Stimulated activated CD8-positive, alpha-beta memory T cell treated with anti-CD3 and anti-CD28 coated beads, Interleukin-15, amount 100 ng/mL, for 1 hour (primary cell): ENCODE measurements at regions not wholly inside any gene's neighbourhood (a gene's known extent, or its start where the extent isn't known, plus 50 kb on each side); places are given as distances from the start of the nearest gene placed in this dataset.
"Not testable (repeated sequence)": the region's sequence is repeated elsewhere in the genome, so short reads cannot be mapped to it uniquely, and the experiment has no call there.

Experiments
- DNase-seq: peaks from one replicate; pipeline ENCODE4 v3.0.0-alpha.2; 2020; ENCODE audit warnings: low read depth

DNA sequence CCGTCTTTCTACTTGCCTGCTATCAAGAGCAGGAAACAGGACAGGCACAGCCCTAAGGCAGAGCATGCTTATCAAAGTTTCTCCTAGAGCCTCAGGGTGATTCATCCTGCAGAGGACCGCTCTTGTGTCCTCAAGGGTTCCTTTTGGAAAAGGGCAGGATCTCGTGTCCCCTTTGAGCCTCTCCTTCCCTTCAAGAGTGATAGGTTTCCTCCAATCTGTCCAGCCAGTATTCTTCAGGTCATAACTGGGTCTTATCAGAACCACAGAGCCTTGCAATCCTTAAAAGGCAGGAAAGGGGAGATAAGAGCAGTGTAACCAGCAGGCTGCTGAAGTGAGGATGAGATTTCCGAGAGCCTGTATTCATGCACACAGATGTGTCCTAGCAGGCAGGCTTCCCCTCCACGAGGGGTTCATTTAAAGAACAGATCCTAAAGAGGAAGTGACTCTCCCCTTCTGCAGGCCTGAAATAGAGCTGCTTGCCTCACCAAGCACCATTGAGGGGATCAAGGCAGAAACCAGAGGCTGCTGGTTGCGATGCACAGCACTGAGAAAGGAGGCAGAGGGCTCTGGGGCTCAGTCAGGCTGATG is 90.5 kb upstream of the SVIL start:
- no peak for DNase-seq

DNA sequence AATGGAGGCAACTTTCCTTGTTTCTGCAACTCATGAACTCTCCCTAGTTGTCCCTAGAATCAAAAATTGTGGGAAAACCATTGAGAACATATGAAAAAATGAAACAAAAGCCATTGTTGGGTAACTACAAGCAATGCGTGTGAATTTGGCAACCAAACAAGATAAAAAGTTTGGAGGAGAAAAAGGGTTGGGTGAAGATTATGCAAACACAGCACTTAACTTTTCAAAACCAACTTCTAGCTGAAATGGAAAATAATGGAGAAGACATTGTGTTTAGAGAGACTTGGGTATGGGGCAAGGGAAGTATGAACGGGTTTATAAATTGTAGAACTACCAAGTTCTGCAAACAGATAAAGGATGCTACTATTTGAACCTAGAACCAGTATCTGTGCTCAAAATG is 89.0 kb upstream of the SVIL start:
- no peak for DNase-seq

DNA sequence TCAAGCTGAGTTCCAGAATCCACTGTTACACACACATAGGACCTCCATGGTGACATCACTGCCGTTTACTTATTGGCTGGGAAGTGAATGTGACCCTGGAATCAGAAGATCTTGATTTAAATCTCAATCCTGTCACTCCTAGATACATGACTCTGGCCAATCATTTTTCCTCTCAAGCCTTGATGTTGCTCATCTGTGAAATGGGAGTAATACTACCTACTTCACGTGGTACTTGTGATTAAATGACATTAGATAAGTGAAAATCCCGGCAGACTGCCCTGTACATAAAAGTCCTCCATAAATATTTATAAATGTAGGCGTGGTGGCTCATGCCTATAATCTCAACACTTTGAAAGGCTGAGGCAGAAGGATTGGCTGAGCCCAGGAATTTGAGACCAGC is 88.0 kb upstream of the SVIL start:
- no peak for DNase-seq

DNA sequence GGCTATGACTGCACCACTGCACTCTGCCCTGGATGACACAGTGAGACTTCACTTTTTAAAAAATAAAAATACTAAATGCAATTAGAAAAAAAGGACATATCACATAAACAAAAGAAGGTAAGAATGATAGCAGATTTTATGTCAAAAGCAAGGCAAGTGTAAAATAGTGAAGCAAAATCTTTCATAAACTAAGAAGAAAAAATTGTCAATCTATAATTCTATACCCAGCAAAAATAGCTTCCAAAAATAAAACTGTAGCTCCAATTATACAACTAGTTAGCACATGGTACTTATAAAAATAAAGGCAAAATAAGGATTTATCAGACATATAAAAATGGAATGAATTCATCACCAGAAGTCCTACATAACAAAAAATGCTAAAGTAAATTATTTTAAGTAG is 85.4 kb upstream of the SVIL start:
- no peak for DNase-seq

DNA sequence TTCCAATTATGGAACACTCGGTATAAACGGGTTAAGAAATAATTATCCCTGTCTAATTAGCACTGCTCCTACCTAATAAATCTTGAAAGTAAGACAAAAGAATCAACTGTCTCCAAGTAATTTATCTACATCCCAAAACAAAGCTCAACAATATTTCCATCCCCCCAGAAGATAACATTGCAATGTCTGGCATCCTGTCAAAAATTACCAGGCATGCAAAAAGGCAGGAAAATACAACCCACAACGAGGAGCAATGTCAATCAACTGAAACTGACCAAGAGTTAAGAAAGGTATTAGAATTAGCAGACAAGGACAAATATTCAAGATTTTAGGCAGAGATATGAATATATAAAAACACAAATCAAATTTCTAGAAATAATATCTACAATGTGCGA is 84.5 kb upstream of the SVIL start:
- no peak for DNase-seq

DNA sequence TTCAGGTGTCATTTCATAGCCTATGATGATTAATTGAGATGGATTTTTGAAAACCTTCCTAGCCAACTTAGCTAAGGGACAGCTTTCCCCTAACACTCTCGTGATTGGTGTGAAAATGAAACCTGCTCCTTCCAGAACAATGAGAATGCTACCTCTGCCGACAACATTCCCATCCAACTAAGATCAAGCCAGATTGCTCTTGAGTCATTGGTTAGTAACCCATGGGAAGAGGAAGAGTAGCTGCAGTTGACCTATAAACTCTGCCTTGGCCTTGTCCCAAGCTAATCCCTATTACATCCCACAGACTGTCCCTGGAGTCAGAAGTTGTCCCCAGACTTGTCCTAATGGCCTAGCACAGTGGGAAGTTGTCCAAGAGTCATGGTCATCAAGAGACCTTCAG is 80.5 kb upstream of the SVIL start:
- DNase-seq = no peak

DNA sequence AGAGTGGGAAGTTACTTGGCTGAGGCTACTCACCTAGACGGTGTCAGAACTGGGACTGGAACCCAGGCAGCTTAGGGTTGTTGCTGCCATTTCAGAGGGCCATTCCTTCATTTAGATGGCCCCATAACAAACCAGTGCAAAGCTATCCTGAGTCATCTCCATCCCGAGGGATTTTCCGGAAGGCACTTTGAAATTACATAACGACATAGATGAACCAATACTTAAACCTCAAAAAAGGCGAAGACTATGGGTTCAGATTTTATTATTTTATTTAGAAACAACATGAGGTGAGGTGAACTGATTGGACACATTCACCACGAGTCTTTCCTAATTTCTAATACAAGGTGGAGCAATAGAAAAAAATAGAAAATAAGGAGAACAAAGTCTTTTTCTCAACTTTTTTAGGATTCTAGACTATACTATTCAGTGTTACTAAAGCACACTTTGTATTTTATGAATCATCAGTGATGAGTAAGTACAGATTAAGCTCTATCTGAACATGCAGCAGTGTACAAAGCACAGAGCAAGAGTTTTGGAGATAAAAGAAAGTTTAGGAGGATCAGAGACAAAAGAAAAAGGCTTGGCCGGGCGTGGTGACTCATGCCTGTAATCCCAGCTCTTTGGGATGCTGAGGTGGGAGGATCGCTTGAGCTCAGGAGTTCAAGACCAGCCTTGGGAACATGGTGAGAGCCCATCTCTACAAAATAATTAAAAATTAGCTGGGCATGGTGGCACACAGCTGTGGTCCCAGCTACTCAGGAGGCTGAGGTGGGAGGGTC is 79.5 kb upstream of the SVIL start:
- DNase-seq = no peak

DNA sequence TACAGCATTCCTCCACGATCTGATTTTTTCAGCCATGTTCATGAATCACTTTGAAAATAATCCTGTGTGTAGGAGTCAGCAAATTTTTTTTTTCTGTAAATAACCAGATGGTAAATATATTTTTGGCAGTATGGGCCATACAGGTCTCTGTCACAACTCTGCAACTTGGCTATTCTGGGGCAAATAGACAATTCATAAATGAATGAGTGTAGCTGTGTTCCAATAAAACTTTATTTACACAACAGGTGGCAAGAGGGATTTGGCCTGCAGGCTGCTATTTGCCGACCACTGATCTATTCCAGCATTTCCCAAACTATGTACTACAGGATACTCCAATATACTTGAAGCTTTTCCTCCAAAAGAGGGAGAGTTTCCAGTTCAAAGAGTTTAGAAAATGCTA is 78.7 kb upstream of the SVIL start:
- no peak for DNase-seq

DNA sequence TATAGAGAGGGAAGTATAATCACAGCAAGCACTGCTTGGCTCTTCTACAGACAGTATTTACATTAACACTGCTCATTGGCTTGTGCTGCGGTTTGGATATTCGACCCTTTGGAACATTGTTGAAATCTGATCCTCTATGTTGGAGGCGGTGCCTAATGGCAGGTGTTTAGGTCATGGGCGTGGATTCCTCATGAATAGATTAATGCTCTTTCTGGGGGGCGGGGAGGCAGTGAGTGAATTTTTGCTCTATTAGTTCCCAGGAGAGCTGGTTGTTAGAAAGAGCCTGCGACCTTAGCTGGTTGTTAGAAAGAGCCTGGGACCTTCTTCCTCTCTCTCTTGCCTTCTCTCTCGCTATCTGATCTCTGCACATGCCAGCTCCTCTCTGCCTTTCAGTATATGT is 77.3 kb upstream of the SVIL start:
- DNase-seq = no peak

DNA sequence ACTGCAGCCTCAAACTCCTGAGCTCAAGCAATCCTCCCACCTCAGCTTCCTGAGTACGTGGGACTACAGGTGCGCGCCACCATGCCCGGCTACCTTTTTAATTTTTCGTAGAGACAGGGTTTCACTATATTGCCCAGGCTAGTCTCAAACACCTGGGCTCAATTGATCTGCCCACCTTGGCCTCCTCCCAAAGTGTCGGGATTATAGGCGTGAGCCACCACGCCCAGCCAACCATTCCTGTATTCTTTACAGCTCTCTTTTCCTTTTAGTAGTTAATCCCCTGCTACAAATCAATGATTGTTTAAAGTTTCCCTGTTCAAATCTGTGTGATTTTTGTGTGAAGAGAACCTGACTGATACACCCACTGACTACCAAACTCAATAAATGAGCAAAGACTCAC is 75.4 kb upstream of the SVIL start:
- no peak for DNase-seq

DNA sequence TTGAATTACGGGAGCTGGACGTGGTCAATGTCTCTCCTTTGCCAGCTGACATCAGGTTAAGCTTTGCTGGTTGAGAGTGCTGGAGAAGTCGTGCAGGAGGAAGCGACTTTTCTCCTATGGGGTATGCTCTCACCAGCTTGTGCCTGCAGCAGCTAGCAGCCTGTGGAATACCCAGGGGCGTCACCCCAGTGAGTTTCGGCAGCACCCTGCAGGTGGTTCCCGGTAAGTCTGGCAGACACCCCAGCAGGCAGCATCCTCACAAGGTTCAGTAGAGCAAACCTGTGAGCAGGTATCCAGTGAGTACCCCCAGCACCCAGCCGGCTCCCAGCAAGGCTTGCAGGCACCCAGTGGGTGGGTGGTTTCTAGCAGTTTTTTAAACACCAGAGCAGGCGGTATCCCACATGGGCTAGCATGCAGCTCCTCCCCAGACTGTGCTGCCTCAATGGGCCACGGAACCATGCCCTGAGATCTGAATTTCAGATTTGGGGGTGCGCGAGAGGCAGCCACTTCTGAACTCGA is 74.8 kb upstream of the SVIL start:
- DNase-seq = no peak

DNA sequence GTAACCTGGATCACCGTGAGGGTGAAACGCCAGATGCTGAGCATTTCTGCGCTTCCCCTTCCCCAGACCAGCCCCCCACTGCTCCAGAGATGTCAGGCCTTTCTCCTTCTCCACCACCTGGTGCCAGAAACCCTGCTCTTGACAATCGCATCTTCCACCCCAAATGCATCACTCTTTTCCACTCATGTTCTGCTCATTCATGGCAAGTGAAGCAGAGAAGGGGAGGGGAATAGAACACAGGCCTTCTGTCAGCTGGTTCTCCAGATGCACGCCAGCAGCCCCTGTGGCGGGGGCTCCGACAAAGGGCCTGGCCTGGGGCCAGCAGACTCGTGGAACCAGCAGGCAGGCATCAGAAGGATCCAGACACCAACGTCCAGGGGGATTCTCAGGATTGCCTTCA is 68.5 kb upstream of the SVIL start:
- no peak for DNase-seq

DNA sequence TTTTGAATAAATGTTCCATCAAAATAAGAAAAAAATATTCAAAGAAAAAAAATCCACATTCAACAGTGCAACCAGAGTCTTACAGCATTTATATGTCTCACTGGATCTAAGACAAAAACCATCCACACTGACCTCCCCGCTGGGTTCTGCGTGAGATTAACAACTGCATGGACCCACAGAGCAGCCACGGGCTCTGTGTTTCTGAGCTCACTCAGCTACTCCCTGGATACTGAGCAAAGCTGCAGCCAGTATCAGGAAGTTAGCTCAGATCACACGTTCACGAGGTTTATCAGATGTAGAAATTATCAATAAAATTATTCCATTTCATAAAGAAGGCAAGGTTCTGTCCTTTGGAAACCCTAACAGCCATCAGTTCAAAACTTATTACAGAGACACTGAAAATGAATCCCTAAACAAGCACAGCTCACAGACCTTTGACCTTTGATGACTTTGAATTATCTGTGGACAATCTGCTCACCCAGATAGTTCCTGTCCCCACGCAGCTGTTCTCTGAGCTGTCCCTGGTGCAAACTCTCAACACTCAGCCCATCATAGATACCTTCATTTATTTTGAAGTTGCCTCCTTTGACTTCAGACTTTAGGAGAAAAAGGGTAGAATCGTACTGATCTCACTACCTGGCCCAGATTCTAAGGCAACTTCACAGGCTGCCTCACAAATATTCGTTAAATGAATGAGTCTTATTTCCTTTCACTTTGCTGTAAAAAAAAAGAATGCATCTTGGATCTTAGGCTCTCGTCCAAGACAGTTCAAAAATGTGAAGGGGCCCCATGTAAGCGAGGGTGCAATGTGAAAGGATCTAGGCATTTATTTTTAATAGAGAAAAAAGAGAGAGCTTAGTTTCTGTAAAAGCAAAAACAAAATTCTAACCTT is 67.7 kb upstream of the SVIL start:
- DNase-seq = no peak

DNA sequence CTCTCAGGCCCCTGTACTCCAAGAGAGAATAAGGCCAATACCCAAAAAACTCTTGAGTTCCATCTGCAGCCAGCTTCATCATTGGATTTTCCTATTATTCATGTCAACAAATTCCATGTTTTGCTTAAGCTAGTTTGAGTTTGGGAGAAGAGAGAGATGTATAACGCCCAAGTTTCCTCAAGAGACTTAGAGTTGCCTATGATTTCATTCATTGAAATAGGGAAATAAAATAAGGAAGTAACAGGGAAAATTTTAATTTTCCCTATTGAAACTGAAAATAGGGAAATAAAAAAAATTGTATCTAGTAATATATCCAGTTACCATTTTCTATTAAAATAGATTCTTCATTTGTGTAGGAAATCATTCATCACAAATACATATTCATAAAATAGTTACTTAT is 66.5 kb upstream of the SVIL start:
- no peak for DNase-seq

DNA sequence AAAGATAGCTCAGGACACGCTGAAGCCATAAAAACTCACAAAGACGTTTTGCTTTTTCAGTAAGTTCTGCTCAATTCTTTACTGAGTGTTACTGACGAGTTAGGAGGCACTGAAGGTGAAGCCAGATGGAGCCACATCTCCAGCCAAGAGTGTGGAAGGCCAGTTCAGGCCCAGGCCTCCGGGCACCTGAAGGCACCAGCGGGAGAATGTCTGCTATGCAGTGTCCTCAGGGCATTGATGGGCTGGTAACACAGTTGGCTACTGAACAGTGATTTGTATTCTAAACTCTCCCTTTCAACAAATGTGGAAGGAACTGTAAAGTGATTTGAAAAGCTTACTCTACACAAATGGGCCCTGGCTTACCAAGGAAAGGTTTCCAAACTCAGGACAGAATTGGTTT is 64.8 kb upstream of the SVIL start:
- no peak for DNase-seq

DNA sequence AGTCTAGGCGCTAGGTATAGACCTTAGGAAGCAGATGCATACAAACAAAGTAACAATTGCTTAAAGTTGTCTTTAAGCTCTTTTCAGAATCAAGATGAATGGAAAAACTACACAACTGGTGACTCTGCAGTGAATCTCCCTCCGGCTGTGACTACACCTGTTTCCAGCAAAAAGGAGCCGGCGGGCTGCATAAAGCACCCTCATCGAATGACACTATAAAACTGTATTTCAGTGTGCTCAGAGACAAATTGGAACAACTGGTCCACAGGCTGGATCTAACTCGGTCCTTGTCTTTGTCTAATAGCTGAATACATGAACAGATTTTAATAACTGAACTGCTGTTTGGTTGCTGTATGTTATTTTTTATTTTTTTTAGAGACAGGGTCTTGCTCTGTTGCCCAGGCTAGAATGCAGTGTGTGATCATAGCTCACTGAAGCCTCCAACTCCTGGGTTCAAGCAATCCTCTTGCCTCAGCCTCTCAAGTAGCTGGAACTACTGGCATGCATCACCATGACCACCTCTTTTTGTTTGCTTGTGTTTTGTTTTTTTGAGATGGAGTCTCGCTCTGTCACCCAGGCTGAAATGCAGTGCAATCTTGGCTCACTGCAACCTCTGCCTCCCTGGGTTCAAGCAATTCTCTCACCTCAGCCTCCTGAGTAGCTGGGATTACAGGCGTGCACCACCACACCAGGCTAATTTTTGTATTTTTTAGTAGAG is 64.2 kb upstream of the SVIL start:
- no peak for DNase-seq

DNA sequence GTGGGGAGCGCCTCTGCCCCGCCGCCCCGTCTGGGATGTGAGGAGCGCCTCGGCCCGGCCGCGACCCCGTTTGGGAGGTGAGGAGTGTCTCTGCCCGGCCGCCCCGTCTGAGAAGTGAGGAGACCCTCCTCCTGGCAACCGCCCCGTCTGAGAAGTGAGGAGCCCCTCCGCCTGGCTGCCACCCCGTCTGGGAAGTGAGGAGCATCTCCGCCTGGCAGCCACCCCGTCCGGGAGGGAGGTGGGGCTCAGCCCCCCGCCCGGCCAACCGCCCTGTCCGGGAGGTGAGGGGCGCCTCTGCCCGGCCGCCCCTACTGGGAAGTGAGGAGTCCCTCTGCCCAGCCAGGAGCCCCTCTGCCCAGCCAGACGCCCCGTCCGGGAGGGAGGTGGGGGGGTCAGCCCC is 61.8 kb upstream of the SVIL start:
- not testable (repeated sequence) for DNase-seq

DNA sequence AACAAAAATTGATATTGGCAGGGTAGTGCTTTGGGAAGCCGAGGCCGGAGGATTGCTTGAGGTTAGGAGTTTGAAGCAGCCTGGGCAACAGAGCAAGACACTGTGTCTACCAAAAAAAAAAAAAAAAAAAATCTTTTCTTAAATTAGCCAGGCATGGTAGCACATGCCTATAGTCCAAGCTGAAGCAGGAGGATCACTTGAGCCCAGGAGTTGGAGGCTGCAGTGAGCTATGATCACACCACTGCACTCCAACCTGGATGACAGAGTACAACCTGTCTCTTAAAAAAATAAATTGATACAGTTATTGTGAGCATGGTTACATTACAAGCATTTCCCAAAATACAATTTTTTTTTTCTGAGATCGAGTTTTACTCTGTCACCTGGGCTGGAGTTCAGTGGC is 59.4 kb upstream of the SVIL start:
- no peak for DNase-seq

DNA sequence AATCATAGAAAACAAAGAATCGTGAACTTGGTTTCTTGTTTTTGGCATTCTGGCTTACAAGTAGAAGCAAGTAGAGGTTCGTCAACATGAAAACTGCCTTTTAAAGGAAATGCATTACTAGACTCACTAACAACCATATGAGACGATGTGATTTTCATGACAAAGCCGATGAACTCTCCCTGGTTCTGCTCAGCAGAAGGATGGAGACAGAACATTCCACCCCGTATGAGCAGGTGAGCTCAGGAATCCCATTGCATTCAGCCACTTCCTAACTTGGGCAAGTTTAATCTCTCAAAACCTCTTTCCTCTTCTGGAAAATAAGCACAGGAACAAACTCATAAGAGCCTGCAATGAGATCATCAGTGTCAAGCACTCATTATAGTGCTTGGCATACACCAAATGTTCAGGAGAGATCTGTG is 57.4 kb upstream of the SVIL start:
- no peak for DNase-seq

DNA sequence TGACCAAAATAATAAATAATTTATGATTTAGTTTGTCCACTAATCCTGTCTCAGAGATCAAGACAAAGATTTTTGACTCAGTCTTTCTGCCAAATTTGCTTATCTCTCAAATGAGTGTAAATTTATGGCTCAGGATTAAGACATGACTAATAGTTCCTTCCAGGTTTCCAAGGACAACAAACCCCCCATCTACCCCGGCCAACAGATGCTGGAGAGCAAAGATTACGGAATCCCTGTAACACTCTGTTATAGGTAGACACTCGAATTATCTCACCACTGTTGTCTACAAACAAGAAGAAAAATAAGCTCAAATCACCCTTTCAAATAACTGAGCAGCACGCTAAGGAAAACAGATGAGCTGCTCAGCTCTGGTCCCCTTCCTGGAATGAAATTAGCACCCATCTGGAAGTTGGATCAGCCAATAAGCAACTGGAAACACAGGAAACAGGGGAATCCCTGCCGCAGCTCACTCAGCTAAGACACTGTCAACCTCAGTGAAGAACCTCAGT is 56.8 kb upstream of the SVIL start:
- DNase-seq = no peak

DNA sequence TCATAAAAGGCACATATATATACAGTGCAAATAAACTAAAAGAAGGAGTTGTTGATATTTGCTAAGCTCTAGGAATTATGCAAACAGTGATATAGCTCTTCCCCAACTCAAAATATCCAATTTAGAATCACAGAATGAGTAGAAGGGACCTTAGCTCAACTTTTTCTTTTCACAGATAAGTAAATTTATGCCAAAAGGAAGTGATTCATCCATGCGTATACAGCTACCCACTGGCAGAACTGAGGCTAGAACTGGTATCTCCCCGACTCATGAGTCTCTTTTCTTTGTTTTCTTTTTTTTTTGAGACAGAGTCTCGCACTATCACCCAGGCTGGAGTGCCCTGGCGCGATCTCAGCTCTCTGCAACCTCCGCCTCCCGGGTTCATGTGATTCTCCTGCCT is 54.2 kb upstream of the SVIL start:
- DNase-seq = no peak

DNA sequence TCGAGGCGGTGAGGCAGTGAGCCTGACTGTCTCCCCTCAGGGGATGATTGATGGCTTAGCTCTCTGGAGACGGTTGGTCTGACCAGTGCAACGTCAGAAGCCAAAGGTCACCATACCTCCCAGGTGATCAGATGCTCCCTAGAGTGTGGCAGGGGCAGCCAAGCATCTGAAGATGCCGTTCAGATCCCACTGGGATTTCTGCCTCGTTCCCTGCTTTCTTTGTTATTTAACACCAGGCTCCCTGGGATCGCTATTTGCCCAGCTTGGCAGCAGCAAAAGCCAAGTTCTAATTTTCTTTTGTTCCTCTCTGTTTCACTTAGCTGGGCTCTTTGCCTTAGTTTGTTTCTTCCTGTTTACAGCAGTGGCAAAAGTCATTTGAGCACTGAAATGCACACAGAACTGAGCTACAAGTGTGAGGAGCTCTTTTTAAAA is 53.5 kb upstream of the SVIL start:
- no peak for DNase-seq
